Caco-2 (cell line): ENCODE measurements at regions not wholly inside any gene's neighbourhood (a gene's known extent, or its start where the extent isn't known, plus 50 kb on each side); places are given as distances from the start of the nearest gene placed in this dataset.

Experiments used
- BruUV-seq: library from RNA; stranded (reverse); fragments of 400-500 nt; replicated peaks from 2 replicates; lab custom pipeline; 2021; lab: Mats Ljungman, UMichigan
- CTCF ChIA-PET: fragments of 300-600 bp; sonication (Branson Sonifier 250); formaldehyde crosslinking; loops from one replicate; lab custom pipeline; 2022; ENCODE audit warnings: antibody characterized with exemption; lab: Charles Lee
- POLR2A ChIA-PET: fragments of 300-600 bp; sonication (Branson Sonifier 250); formaldehyde crosslinking; loops from one replicate; lab custom pipeline; 2022; ENCODE audit warnings: antibody characterized with exemption; lab: Charles Lee
- DNase-seq, 2 experiments: peaks; one replicate each; pipeline versions ENCODE4 v3.0.0 to v3.0.0-alpha.2; 2020 to 2022
- H3K27me3 ChIP-seq: replicated peaks from 2 replicates; pipeline ENCODE4 v1.6.0; 2011; ENCODE audit warnings: low read length; ENCODE audit not compliant: control insufficient read depth, insufficient read depth
- H3K36me3 ChIP-seq: 2 replicates; pipeline ENCODE4 v1.5.1; 2011; ENCODE audit warnings: low read length; ENCODE audit not compliant: control insufficient read depth, insufficient read depth
- H3K4me1 ChIP-seq: fragments of 250-450 bp; sonication (Bioruptor Pico); 2 replicates; pipeline ENCODE4 v1.5.1; 2020; ENCODE audit warnings: mild to moderate bottlenecking
- H3K4me3 ChIP-seq: 2 replicates; pipeline ENCODE4 v1.5.1; 2011; ENCODE audit warnings: low read depth, mild to moderate bottlenecking, control low read depth, low read length
- H3K9me3 ChIP-seq: fragments of 250-450 bp; sonication (Bioruptor Pico); 2 replicates; pipeline ENCODE4 v1.5.1; 2020; ENCODE audit warnings: mild to moderate bottlenecking, moderate library complexity
- H3K27ac Mint-ChIP-seq: one replicate; pipeline ENCODE4 v1.8.0; 2022; ENCODE audit warnings: mixed read lengths; ENCODE audit not compliant: unreplicated experiment
- H3K27me3 Mint-ChIP-seq: one replicate; pipeline ENCODE4 v1.8.0; 2022; ENCODE audit warnings: mixed read lengths; ENCODE audit not compliant: insufficient read depth, unreplicated experiment
- H3K36me3 Mint-ChIP-seq: one replicate; pipeline ENCODE4 v1.8.0; 2022; ENCODE audit warnings: mild to moderate bottlenecking, mixed read lengths; ENCODE audit not compliant: insufficient read depth, unreplicated experiment
- H3K4me1 Mint-ChIP-seq: one replicate; pipeline ENCODE4 v1.8.0; 2022; ENCODE audit warnings: low read depth, mixed read lengths; ENCODE audit not compliant: unreplicated experiment
- H3K4me3 Mint-ChIP-seq: one replicate; pipeline ENCODE4 v1.8.0; 2022; ENCODE audit warnings: mild to moderate bottlenecking, moderate library complexity, mixed read lengths; ENCODE audit not compliant: unreplicated experiment
- H3K9me3 Mint-ChIP-seq: one replicate; pipeline ENCODE4 v1.8.0; 2022; ENCODE audit warnings: mixed read lengths; ENCODE audit not compliant: unreplicated experiment
- CTCF ChIP-seq, 2 experiments: fragments of 200-600 bp in 1 of 2; IDR thresholded peaks; 1 replicate in 1 of 2; 2 replicates in 1 of 2; pipeline versions ENCODE4 v1.5.1 to v1.8.0; 2011 to 2022; ENCODE audit warnings: antibody characterized with exemption in 1 of 2, control low read depth in 1 of 2, inconsistent platforms in 1 of 2, low read depth in 1 of 2, low read length in 1 of 2, mild to moderate bottlenecking in 1 of 2, moderate library complexity in 1 of 2; ENCODE audit not compliant: insufficient read depth in 1 of 2, severe bottlenecking in 1 of 2, unreplicated experiment in 1 of 2
- intact Hi-C: fragments of 100-400 bp; cut with micrococcal nuclease; formaldehyde crosslinking; loops from one replicate; pipeline ENCODE4 v1.10.0; 2022; ENCODE audit not compliant: unreplicated experiment

GRCh38 chr1:239993366-239993765, 98.3 kb upstream of the FMN2 start:
- H3K4me3 ChIP-seq, result no peak overlapping the region

GRCh38 chr1:239995281-239995680, 96.4 kb upstream of the FMN2 start:
- Histone ChIP-seq H3K9me3 (no peaks in the 10 kb centered on the region), H3K4me3 (no peak overlapping the region), H3K27me3 (no peaks in the 10 kb centered on the region), H3K36me3 (no peaks in the 10 kb centered on the region), H3K4me1 (no peaks in the 10 kb centered on the region)
- intact Hi-C loops, result no loop called here
- H3K27ac Mint-ChIP-seq, result no peak overlapping the region
- peaks cover 9% of the 10 kb centered on the region for H3K9me3 Mint-ChIP-seq
- CTCF ChIA-PET, result no interaction called here
- peaks cover 3% of the 10 kb centered on the region for H3K27me3 Mint-ChIP-seq
- BruUV-seq, result no TSS peak
- POLR2A ChIA-PET, result no interaction called here
- TF ChIP-seq CTCF (IDR thresholded peaks at IDR 0.05; ENCODE audit: insufficient read depth in 1 of 2, low read depth in 1 of 2, low read length in 1 of 2, severe bottlenecking in 1 of 2, unreplicated experiment in 1 of 2), result no peak
- no peak for DNase-seq
- no peak overlapping the region for H3K4me3 Mint-ChIP-seq
- H3K4me1 Mint-ChIP-seq, result no peaks in the 10 kb centered on the region
- no peaks in the 10 kb centered on the region for H3K36me3 Mint-ChIP-seq

More at GRCh38 chr1:239993366-239993765, 98.3 kb upstream of the FMN2 start:
- no peak for TF ChIP-seq CTCF (IDR thresholded peaks at IDR 0.05; ENCODE audit: insufficient read depth in 1 of 2, low read depth in 1 of 2, low read length in 1 of 2, severe bottlenecking in 1 of 2, unreplicated experiment in 1 of 2)
- Mint-ChIP-seq H3K36me3 (no peaks in the 10 kb centered on the region), H3K4me1 (no peaks in the 10 kb centered on the region), H3K27me3 (peaks cover 3% of the 10 kb centered on the region), H3K27ac (no peak overlapping the region), H3K4me3 (no peak overlapping the region), H3K9me3 (peaks cover 6% of the 10 kb centered on the region)
- no peaks in the 10 kb centered on the region for H3K9me3 ChIP-seq
- H3K4me1 ChIP-seq, result no peaks in the 10 kb centered on the region
- ChIA-PET CTCF (no interaction called here), POLR2A (no interaction called here)
- no peak for DNase-seq
- H3K36me3 ChIP-seq, result no peaks in the 10 kb centered on the region
- no TSS peak for BruUV-seq
- H3K27me3 ChIP-seq, result no peaks in the 10 kb centered on the region
- intact Hi-C loops, result no loop called here

GRCh38 chr1:239997160-239997514, 94.5 kb upstream of the FMN2 start:
- H3K36me3 Mint-ChIP-seq, result no peaks in the 10 kb centered on the region
- no peak overlapping the region for H3K27ac Mint-ChIP-seq
- Histone ChIP-seq H3K36me3 (no peaks in the 10 kb centered on the region), H3K9me3 (no peaks in the 10 kb centered on the region), H3K4me1 (no peaks in the 10 kb centered on the region), H3K27me3 (no peaks in the 10 kb centered on the region), H3K4me3 (no peak overlapping the region)
- no peak for DNase-seq
- H3K4me1 Mint-ChIP-seq, result no peaks in the 10 kb centered on the region
- intact Hi-C loops, result no loop called here
- no peak for TF ChIP-seq CTCF (IDR thresholded peaks at IDR 0.05; ENCODE audit: insufficient read depth in 1 of 2, low read depth in 1 of 2, low read length in 1 of 2, severe bottlenecking in 1 of 2, unreplicated experiment in 1 of 2)
- CTCF ChIA-PET, result no interaction called here
- H3K27me3 Mint-ChIP-seq, result peaks cover 3% of the 10 kb centered on the region
- no peak overlapping the region for H3K4me3 Mint-ChIP-seq
- H3K9me3 Mint-ChIP-seq, result peaks cover 9% of the 10 kb centered on the region
- BruUV-seq, result no TSS peak
- POLR2A ChIA-PET, result no interaction called here
